K562 (cell line): ENCODE measurements at regions not wholly inside any gene's neighbourhood (a gene's known extent, or its start where the extent isn't known, plus 50 kb on each side); places are given as distances from the start of the nearest gene placed in this dataset.

Experiments used
- ATAC-seq: fragments of 200-7000 bp; cut with Tn5 transposase; 3 replicates; pipeline ENCODE4 v1.9.1; 2020; ENCODE audit warnings: moderate library complexity
- BruUV-seq: library from RNA; stranded (reverse); fragments of 400-500 nt; replicated peaks from 2 replicates; lab custom pipeline; 2021; lab: Mats Ljungman, UMichigan
- CTCF ChIA-PET: fragments of 300-600 bp; formaldehyde crosslinking; extraction: SDS; loops from one replicate; lab custom pipeline; 2021; ENCODE audit warnings: low intra/inter-chr PET ratio; lab: Yijun Ruan, JAX
- POLR2A ChIA-PET: fragments of 300-600, 350-650 bp; sonication (Branson Sonifier 250); formaldehyde crosslinking; extraction: SDS; loops from one replicate; lab custom pipeline; 2021; ENCODE audit warnings: antibody characterized with exemption, inconsistent platforms; lab: Yijun Ruan, JAX
- DNase-seq, 4 experiments: peaks; one replicate each; pipeline versions ENCODE4 v3.0.0 to v3.0.0-alpha.2; 2011 to 2018; ENCODE audit warnings: low spot score in 3 of 4, mixed read lengths in 3 of 4; ENCODE audit errors: extremely low read depth in 1 of 4
- FAIRE-seq: peaks from 2 replicates; lab custom pipeline; 2011; peaks lifted over from hg19 to GRCh38; lab: Jason Lieb, UNC
- H2AFZ ChIP-seq: 2 replicates; pipeline ENCODE4 v1.6.0; 2011; ENCODE audit warnings: low read depth, low read length, control low read depth, inconsistent platforms
- H3K27ac ChIP-seq: fragments of 200-600 bp; 3 replicates; pipeline ENCODE4 v1.8.0; 2011; ENCODE audit warnings: low read depth, mild to moderate bottlenecking, control low read depth, inconsistent platforms, low read length, moderate library complexity, mixed read lengths; ENCODE audit errors: extremely low read depth
- H3K27me3 ChIP-seq, 2 experiments: fragments of 300-600 bp in 1 of 2; 2 replicates in 1 of 2; 3 replicates in 1 of 2; pipeline versions ENCODE4 v1.6.0 to v1.8.0; 2011; ENCODE audit warnings: inconsistent platforms in 2 of 2, low read length in 2 of 2, mild to moderate bottlenecking in 1 of 2, mixed read lengths in 1 of 2, moderate library complexity in 1 of 2; ENCODE audit not compliant: control insufficient read depth in 2 of 2, insufficient read depth in 2 of 2
- H3K36me3 ChIP-seq: fragments of 300-600 bp; 3 replicates; pipeline ENCODE4 v1.8.0; 2011; ENCODE audit warnings: mild to moderate bottlenecking, low read length, inconsistent platforms; ENCODE audit not compliant: control insufficient read depth, insufficient read depth
- H3K4me1 ChIP-seq, 2 experiments: fragments of 200-600 bp in 1 of 2; replicated peaks in 1 of 2; 2 replicates in 1 of 2; 3 replicates in 1 of 2; pipeline versions ENCODE4 v1.5.1 to v1.8.0; 2011; ENCODE audit warnings: inconsistent platforms in 2 of 2, low read length in 2 of 2, mild to moderate bottlenecking in 1 of 2, mixed read lengths in 1 of 2, moderate library complexity in 1 of 2; ENCODE audit not compliant: control insufficient read depth in 2 of 2, insufficient read depth in 2 of 2
- H3K4me2 ChIP-seq: 2 replicates; pipeline ENCODE4 v1.6.1; 2011; ENCODE audit warnings: low read length, control low read depth, inconsistent platforms, mixed read lengths; ENCODE audit not compliant: insufficient read depth
- H3K4me3 ChIP-seq: fragments of 200-600 bp; sonication (generic), shearing (Covaris generic); 2 replicates; pipeline ENCODE4 v1.5.1; 2016; ENCODE audit warnings: control low read depth, inconsistent platforms
- H3K79me2 ChIP-seq: fragments of 200-600 bp; 3 replicates; pipeline ENCODE4 v1.8.0; 2011; ENCODE audit warnings: low read length, inconsistent platforms; ENCODE audit not compliant: control insufficient read depth, insufficient read depth
- H3K9ac ChIP-seq, 2 experiments: 2 replicates each; pipeline versions ENCODE4 v1.6.0 to v1.6.1; 2011; ENCODE audit warnings: low read depth in 2 of 2, low read length in 2 of 2, control low read depth in 1 of 2, inconsistent platforms in 1 of 2, mild to moderate bottlenecking in 1 of 2, mixed read lengths in 1 of 2; ENCODE audit not compliant: insufficient read depth in 1 of 2
- H3K9me1 ChIP-seq: one replicate; pipeline ENCODE4 v1.6.0; 2011; ENCODE audit warnings: inconsistent platforms, mild to moderate bottlenecking, low read length, moderate library complexity; ENCODE audit not compliant: control insufficient read depth, insufficient read depth
- H3K9me3 ChIP-seq: replicated peaks from 2 replicates; pipeline ENCODE4 v1.5.1; 2011; ENCODE audit warnings: low read depth, low read length, inconsistent platforms; ENCODE audit not compliant: control insufficient read depth, insufficient read depth
- H4K20me1 ChIP-seq: replicated peaks from 2 replicates; pipeline ENCODE4 v1.6.1; 2011; ENCODE audit warnings: low read length, inconsistent platforms, mixed read lengths; ENCODE audit not compliant: control insufficient read depth, insufficient read depth
- BRD9 ChIP-seq: fragments of 450-650 bp; IDR thresholded peaks from 2 replicates; pipeline ENCODE4 v1.6.1; 2018; ENCODE audit warnings: low read depth; ENCODE audit not compliant: partially characterized antibody
- FOXK2 ChIP-seq, 2 experiments: fragments of 450-650 bp; IDR thresholded peaks in 1 of 2; conservative IDR thresholded peaks in 1 of 2; 2 replicates each; pipeline ENCODE4 v1.6.1; 2016; ENCODE audit warnings: low read depth in 2 of 2, mild to moderate bottlenecking in 1 of 2
- GATAD2B ChIP-seq: fragments of 450-650 bp; IDR thresholded peaks from 2 replicates; pipeline ENCODE4 v1.6.1; 2017; ENCODE audit warnings: mild to moderate bottlenecking, borderline replicate concordance
- HDAC3 ChIP-seq: fragments of 450-650 bp; IDR thresholded peaks from 2 replicates; pipeline ENCODE4 v1.6.1; 2018; ENCODE audit warnings: borderline replicate concordance, mild to moderate bottlenecking, moderate library complexity; ENCODE audit not compliant: partially characterized antibody
- HNRNPLL ChIP-seq: fragments of 200-400 bp; formaldehyde crosslinking; IDR thresholded peaks from 2 replicates; pipeline ENCODE4 v1.6.1; 2017; ENCODE audit warnings: low read length, low read depth, mild to moderate bottlenecking; ENCODE audit not compliant: poor library complexity, severe bottlenecking
- NCOA2 ChIP-seq, 2 experiments: fragments of 450-650 bp; IDR thresholded peaks; 2 replicates each; pipeline ENCODE4 v1.6.1; 2018; ENCODE audit warnings: mild to moderate bottlenecking in 2 of 2, moderate library complexity in 1 of 2; ENCODE audit not compliant: partially characterized antibody in 2 of 2
- NUFIP1 ChIP-seq: fragments of 450-650 bp; IDR thresholded peaks from 2 replicates; pipeline ENCODE4 v1.6.1; 2018; ENCODE audit not compliant: partially characterized antibody
- RBBP5 ChIP-seq: fragments of 200-600 bp; sonication (generic); IDR thresholded peaks from 2 replicates; pipeline ENCODE4 v1.6.1; 2012; ENCODE audit warnings: borderline replicate concordance, mild to moderate bottlenecking, low read length, control low read depth, inconsistent platforms; ENCODE audit not compliant: insufficient read depth, poor library complexity, severe bottlenecking
- RBM17 ChIP-seq: fragments of 200-400 bp; formaldehyde crosslinking; IDR thresholded peaks from 2 replicates; pipeline ENCODE4 v1.6.1; 2017; ENCODE audit warnings: low read depth, mild to moderate bottlenecking, low read length, borderline replicate concordance
- SOX6 ChIP-seq: fragments of 450-650 bp; IDR thresholded peaks from 2 replicates; pipeline ENCODE4 v1.6.1; 2014; ENCODE audit warnings: mild to moderate bottlenecking
- TAF1 ChIP-seq: IDR thresholded peaks from 2 replicates; pipeline ENCODE4 v1.6.1; 2011; ENCODE audit warnings: mild to moderate bottlenecking, low read length, moderate library complexity; ENCODE audit not compliant: insufficient read depth, control insufficient read depth, severe bottlenecking; ENCODE audit errors: extremely low read depth
- THRA ChIP-seq: fragments of 450-650 bp; IDR thresholded peaks from 2 replicates; pipeline ENCODE4 v1.6.1; 2017; ENCODE audit warnings: mild to moderate bottlenecking, moderate library complexity
- XRCC4 ChIP-seq: IDR thresholded peaks from one replicate; pipeline ENCODE4 v1.6.1; 2011; ENCODE audit not compliant: insufficient read depth, insufficient read length; ENCODE audit errors: extremely low read depth
- ZBED1 ChIP-seq: IDR thresholded peaks from 2 replicates; pipeline ENCODE4 v1.6.1; 2014
- ZBTB33 ChIP-seq: sonication (generic); formaldehyde crosslinking; IDR thresholded peaks from 2 replicates; pipeline ENCODE4 v1.8.1; 2023; ENCODE audit warnings: mild to moderate bottlenecking, missing genetic modification reagents
- ZNF395 ChIP-seq: fragments of 200-800 bp; sonication (Bioruptor generic); IDR thresholded peaks from 2 replicates; pipeline ENCODE4 v1.6.1; 2017; ENCODE audit warnings: missing genetic modification characterization, missing compliant biosample characterization
- WGBS: fragments of 100-300 bp; shearing (Covaris generic); methylation state at CpG from one replicate; pipeline ENCODE4 v1.1.6; 2016; ENCODE audit warnings: low coverage, mixed read lengths; ENCODE audit not compliant: insufficient coverage; ENCODE audit errors: missing lambda C conversion rate; 5-methylcytosine and 5-hydroxymethylcytosine counted together
- in situ Hi-C: fragments of 300-500 bp; cut with MboI; formaldehyde crosslinking; loops from 4 replicates; pipeline ENCODE4 v1.15.0; 2018; ENCODE audit warnings: inconsistent platforms, mixed read lengths
- intact Hi-C: fragments of 100-400 bp; cut with micrococcal nuclease; formaldehyde crosslinking; loops from 2 replicates; pipeline ENCODE4 v1.14.2; 2022

DNA sequence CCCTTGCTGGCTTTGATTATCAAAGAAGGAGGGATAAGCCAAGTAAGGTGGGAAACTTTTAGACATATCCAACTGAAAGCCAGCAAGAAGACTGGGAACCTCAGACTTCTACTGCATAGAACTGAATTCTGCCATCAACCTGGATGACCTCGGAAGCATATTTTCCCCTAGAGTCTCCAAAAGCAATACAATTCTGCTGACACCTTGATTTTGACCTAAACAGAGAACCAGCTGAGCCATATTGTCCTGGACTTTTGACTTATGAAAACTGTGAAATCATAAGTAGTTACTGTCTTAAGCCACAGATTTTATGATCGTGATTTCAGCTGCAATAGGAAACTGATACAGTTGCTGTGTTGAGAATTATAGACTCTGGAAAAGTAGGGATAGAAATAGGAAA, 227.6 kb downstream of the PCDH20 start:
- no peaks in the 10 kb centered on the region for H3K79me2 ChIP-seq
- CTCF ChIA-PET: no interaction called here
- 0% methylated on average over 2 of the region's 2 CpGs for WGBS
- H4K20me1 ChIP-seq: no peaks in the 10 kb centered on the region
- BruUV-seq: no TSS peak
- no peaks in the 10 kb centered on the region for H3K27me3 ChIP-seq
- no peaks in the 10 kb centered on the region for H3K36me3 ChIP-seq
- POLR2A ChIA-PET: no interaction called here
- H3K9me1 ChIP-seq: no peaks in the 10 kb centered on the region
- no peak overlapping the region for H3K27ac ChIP-seq
- no peak overlapping the region for H3K4me2 ChIP-seq
- no peak for DNase-seq
- no peak for ATAC-seq
- no peaks in the 10 kb centered on the region for H3K4me1 ChIP-seq
- no peak overlapping the region for H2AFZ ChIP-seq
- TF ChIP-seq SOX6 (no peak), RBBP5 (no peak), GATAD2B (no peak), THRA (no peak), ZBTB33 (CRISPR knock-in tag) (no peak), RBM17 (no peak), XRCC4 (no peak), HNRNPLL (no peak), ZBED1 (no peak), BRD9 (no peak), HDAC3 (no peak), NCOA2 (IDR thresholded peaks at IDR 0.05; ENCODE audit: partially characterized antibody in 2 of 2) (no peak), ZNF395 (no peak), NUFIP1 (no peak), FOXK2 (conservative IDR thresholded peaks at IDR 0.05 in 1 of 2, IDR thresholded peaks at IDR 0.05 in 1 of 2; ENCODE audit: low read depth in 2 of 2) (no peak), TAF1 (no peak)
- in situ Hi-C loops: no loop called here
- FAIRE-seq: no peak
- no peak overlapping the region for H3K9ac ChIP-seq
- intact Hi-C loops: no loop called here
- H3K4me3 ChIP-seq: no peak overlapping the region
- H3K9me3 ChIP-seq: no peaks in the 10 kb centered on the region
